LNCAP (cell line): ENCODE measurements at regions not wholly inside any gene's neighbourhood (a gene's known extent, or its start where the extent isn't known, plus 50 kb on each side); places are given as distances from the start of the nearest gene placed in this dataset.

ENCODE experiments used
- TF ChIP-seq, protein P1 (sequence below): fragments of 450-650 bp; IDR thresholded peaks from 2 replicates; pipeline ENCODE4 v1.5.1; 2017; ENCODE audit warnings: mild to moderate bottlenecking

DNA sequence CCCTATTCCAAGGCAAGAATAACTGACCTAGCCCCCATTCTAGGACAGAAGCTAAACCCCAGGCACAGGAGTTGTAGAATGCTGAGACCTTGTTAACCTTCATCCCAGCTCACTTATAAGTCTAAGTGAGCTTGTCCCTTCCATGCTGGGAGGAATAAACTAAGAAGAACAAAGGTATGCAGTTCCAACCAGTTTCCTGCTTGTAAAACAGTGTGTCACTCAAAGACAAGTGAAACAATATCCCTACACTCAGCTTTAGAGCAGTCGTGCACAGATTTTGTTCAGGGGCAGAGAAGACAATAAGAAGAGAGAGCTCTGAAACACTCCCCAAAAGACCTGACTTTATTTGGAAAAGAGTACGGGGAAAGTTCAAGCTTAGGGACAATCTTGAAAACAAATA lies 292.1 kb downstream of the CGGBP1 start:
- TF ChIP-seq, protein P1, sequence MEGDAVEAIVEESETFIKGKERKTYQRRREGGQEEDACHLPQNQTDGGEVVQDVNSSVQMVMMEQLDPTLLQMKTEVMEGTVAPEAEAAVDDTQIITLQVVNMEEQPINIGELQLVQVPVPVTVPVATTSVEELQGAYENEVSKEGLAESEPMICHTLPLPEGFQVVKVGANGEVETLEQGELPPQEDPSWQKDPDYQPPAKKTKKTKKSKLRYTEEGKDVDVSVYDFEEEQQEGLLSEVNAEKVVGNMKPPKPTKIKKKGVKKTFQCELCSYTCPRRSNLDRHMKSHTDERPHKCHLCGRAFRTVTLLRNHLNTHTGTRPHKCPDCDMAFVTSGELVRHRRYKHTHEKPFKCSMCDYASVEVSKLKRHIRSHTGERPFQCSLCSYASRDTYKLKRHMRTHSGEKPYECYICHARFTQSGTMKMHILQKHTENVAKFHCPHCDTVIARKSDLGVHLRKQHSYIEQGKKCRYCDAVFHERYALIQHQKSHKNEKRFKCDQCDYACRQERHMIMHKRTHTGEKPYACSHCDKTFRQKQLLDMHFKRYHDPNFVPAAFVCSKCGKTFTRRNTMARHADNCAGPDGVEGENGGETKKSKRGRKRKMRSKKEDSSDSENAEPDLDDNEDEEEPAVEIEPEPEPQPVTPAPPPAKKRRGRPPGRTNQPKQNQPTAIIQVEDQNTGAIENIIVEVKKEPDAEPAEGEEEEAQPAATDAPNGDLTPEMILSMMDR = no peak

DNA sequence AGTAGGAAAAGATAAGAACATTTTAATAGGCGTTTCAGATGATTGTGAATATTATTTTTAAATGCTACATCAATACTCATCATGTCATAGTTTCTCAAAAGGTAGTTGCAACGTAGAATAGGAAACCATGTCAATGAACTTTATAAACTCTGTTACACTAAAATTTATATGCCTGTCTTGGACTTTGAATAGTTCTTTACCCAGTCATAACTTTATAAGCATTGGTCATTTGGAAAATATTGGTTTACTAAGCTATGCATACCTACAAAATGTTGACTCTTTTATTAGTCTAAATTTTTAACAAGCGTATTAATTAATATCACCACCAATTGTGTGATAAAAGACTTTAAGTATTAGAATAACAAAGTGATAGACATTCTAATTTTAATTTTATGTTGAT lies 293.5 kb downstream of the CGGBP1 start:
- TF ChIP-seq, protein P1 = no peak

DNA sequence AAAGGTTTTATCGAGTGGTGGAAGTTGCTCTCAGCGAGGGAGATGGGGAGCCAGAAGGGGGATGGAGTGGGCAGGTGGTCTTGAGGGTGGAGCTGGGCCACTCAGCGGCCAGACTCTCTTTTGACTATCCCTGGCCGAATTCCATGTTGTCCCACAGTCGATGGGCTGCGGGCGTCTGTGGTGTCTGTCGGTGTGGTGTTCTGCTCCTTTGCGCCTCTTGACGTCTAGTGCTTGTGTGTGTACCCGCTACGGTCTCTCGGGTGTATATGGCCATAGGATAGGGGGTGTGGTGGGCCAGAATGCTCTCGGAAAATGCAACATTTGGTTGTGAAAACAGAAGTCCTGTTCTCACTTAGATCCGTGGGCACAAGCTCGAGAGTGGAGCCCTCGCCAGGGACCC lies 297.0 kb downstream of the CGGBP1 start:
- TF ChIP-seq, protein P1 = no peak

DNA sequence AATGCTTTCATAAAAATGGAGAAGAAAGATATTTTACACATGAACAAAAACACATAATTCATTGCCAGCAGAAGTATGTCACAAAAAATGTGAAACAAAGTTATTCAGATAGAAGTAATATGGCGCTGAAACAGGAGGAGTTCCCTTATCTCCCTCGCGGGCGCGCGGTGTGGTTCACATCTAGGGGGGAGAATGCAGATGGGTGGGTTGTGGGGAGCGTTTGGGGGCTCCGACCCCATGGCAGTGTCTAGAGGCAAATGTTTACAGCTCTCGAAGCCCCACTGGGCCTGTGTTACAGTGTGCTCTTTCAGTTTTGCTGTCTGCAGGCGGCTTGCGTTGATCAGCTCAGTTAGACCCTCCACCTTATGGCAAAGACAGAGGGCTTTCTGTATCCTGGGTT lies 297.5 kb downstream of the CGGBP1 start:
- TF ChIP-seq, protein P1 = no peak

DNA sequence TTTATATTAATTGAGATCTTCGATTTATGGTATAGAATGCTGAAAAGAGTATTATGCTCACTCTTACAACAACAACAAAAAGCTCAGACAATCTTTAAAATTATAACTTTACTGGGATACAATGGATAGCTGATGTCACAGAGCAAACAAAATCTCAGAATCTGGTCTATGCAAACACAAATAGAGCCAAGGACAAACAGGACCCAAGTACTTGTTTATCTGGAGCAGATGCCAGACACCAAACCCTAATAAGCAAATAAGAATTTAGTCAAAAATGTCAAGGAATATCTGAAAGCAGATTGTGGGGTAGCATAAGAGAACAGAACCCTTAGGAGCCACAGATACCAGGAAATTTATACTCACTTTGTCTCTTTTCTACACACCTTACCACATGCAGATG lies 302.2 kb downstream of the CGGBP1 start:
- TF ChIP-seq, protein P1 = no peak

DNA sequence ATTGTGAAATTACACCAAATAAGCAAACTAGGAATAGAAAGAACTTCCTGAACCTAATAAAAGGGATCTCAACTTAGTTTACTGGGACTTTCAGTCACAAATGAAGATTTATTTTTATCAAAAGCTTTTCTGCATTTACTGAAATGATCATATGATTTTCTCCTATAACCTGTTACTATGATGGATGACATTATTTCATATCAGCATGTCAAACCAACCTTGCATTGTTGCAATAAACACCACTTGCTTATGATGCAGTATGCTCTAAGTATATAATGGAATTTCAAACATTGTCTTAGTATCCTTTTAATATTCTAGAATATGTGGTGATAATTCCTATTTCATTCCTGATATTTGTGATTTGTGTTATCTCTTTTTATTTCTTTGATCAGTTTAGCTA lies 303.0 kb downstream of the CGGBP1 start:
- TF ChIP-seq, protein P1 = no peak

DNA sequence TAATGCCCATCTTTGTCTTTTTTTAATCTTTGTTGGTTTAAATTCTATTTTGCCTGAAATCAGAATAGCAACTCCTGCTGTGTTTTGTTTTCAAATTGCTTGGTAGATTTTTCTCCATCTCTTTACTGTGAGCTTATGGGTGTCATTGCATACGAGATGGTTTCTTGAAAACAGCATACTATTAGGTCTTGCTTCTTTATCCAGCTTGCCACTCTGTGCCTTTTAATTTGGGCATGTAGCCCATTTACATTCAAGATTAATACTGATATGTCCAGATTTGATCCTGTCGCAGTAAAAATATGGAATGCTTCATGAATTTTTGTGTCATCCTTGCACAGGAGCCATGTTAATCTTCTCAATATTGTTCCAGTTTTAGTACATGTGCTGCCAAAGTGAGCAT lies 316.6 kb downstream of the CGGBP1 start:
- TF ChIP-seq, protein P1 = no peak

DNA sequence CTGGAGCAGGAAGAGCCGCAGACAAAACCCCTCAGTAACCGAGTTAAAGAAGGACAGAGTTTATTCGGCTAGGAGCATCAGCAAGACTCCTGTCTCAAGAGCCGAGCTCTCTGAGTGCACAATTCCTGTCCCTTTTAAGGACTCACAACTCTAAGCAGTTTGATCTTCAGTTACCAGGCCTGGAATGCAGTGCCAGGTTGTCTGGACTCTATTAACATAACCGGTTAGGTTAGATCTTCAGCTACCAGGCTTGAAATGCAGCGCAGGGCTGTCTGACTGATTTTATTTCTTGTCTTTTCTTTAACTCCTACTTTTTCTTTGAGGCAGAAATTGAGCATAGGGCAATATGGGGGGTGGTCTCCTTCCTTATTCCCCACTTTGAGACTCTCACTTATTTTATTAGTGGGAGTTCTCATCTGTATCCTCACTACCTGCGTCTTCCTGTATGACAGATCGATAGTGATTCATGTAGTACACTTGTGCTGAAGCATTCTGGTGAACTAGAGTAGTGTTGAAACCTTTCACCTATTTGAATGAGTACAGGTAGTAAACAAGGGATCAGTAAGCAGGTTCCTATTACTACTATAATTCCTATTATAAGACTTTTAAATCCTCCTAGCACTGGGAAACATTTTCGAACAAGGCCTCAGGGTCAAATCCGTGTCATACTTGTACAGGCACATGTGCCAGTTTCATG lies 325.0 kb downstream of the CGGBP1 start:
- TF ChIP-seq, protein P1 = no peak
